Suprapubic skin (tissue), 3 donors: ENCODE measurements at regions not wholly inside any gene's neighbourhood (a gene's known extent, or its start where the extent isn't known, plus 50 kb on each side); places are given as distances from the start of the nearest gene placed in this dataset.

Experiments used
- EP300 ChIP-seq: sonication (generic); formaldehyde crosslinking; IDR thresholded peaks from one replicate; pipeline ENCODE4 v1.6.1; 2017; ENCODE audit warnings: antibody characterized with exemption
- TF ChIP-seq, protein P1 (sequence below), 2 donors: fragments of 200-600 bp in 1 of 2; fragments of 450-650 bp in 1 of 2; sonication (generic) in 1 of 2; IDR thresholded peaks; one replicate each; pipeline ENCODE4 v1.5.1; 2016 to 2019; ENCODE audit warnings: antibody characterized with exemption in 2 of 2, mild to moderate bottlenecking in 1 of 2, moderate library complexity in 1 of 2

DNA sequence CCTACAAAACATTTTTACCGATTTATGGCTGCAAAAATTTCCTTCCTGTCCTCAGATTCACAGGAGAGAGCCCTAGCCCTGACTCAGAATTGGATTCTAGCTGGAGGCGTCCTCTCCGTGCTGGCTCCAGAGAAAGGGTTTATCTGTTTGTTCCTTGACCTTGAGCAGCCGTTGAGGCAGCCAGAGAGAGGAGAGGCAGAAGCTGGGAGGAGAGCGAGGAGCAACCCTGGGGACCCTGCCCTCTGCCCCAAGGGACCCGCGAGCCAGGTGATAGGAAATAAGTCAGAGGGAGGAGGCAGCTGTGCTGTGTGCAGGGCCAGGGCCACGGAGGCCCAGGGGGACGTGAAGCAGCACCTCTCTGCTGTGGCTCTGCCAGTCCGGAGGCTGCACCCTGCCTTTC is 75.6 kb downstream of the IGLL1 start:
- TF ChIP-seq EP300: no peak
- TF ChIP-seq, protein P1, sequence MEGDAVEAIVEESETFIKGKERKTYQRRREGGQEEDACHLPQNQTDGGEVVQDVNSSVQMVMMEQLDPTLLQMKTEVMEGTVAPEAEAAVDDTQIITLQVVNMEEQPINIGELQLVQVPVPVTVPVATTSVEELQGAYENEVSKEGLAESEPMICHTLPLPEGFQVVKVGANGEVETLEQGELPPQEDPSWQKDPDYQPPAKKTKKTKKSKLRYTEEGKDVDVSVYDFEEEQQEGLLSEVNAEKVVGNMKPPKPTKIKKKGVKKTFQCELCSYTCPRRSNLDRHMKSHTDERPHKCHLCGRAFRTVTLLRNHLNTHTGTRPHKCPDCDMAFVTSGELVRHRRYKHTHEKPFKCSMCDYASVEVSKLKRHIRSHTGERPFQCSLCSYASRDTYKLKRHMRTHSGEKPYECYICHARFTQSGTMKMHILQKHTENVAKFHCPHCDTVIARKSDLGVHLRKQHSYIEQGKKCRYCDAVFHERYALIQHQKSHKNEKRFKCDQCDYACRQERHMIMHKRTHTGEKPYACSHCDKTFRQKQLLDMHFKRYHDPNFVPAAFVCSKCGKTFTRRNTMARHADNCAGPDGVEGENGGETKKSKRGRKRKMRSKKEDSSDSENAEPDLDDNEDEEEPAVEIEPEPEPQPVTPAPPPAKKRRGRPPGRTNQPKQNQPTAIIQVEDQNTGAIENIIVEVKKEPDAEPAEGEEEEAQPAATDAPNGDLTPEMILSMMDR (IDR thresholded peaks at IDR 0.05): no peak
